ENCODE measurements at regions not wholly inside any gene's neighbourhood (a gene's known extent, or its start where the extent isn't known, plus 50 kb on each side); places are given as distances from the start of the nearest gene placed in this dataset.

DNA sequence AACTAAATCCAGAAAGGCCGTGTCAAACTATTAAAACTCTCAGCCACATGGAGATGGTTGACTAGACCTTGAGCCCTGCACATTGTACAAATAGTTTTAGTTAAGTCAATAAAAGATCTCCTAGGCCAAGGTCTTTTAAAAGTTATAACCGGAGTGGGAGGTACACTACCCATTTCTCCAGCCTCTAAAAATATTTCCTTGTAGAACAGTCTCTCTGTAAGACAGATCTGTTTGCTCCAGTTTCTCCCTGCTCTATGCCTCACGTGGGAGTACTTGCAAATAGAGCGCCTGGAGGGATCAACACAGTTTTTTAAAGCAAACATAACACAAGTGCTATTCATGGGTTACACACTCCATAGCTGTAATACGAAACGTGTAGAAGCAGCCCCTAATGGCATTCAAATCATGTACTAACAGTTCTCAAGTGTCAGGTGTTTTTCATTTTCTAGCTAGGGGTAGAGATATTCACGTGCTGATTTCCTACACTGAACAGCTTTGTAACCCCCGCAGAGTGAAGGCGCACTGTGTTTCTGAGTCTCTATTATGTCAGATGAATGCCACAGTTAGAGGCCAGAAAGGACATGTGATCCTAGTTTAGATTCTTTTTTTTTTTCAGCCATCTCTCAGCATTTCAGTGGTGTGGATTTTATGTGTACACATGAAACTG is 703.4 kb upstream of the GRAMD2B start:
- Histone ChIP-seq H3K27me3 (no peaks in the 10 kb centered on the region), H3K27ac (peak overlapping the region in 2 of 4 donors; percentile 31 to 38), H3K4me1 (no peaks in the 10 kb centered on the region), H3K4me3 (no peak overlapping the region), H3K36me3 (no peaks in the 10 kb centered on the region), H3K9me3 (no peaks in the 10 kb centered on the region)
- TF ChIP-seq, protein P1, sequence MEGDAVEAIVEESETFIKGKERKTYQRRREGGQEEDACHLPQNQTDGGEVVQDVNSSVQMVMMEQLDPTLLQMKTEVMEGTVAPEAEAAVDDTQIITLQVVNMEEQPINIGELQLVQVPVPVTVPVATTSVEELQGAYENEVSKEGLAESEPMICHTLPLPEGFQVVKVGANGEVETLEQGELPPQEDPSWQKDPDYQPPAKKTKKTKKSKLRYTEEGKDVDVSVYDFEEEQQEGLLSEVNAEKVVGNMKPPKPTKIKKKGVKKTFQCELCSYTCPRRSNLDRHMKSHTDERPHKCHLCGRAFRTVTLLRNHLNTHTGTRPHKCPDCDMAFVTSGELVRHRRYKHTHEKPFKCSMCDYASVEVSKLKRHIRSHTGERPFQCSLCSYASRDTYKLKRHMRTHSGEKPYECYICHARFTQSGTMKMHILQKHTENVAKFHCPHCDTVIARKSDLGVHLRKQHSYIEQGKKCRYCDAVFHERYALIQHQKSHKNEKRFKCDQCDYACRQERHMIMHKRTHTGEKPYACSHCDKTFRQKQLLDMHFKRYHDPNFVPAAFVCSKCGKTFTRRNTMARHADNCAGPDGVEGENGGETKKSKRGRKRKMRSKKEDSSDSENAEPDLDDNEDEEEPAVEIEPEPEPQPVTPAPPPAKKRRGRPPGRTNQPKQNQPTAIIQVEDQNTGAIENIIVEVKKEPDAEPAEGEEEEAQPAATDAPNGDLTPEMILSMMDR (IDR thresholded peaks at IDR 0.05), result no peak
- peak in 1 of 2 donors; percentile 51 for TF ChIP-seq EP300 (IDR thresholded peaks at IDR 0.05)
- no peak for DNase-seq (ENCODE audit: low spot score in 2 of 2)
- WGBS, 2 donors, result 27 to 32% methylated on average over 9 of the region's 9 CpGs

DNA sequence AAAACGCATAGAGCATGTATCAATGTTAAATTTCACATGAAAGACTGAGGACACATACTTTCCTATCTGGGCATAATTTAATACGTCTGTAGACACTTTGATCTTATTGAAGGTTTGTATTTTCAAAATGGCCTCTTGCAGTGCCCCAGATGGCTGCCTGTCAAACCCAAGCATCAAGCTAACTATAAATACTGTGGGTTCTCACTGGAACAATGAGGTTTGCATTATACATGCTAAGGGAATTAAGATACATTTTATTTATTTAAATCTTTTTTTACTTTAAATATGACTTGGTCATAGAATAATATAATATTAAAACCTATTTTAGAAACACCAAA is 702.9 kb upstream of the GRAMD2B start:
- no peak for TF ChIP-seq POLR2A (IDR thresholded peaks at IDR 0.05)
- no peak for TF ChIP-seq EP300 (IDR thresholded peaks at IDR 0.05)
- TF ChIP-seq, protein P1 (IDR thresholded peaks at IDR 0.05), result no peak
- Histone ChIP-seq H3K9me3 (no peaks in the 10 kb centered on the region), H3K27ac (peak overlapping the region in 2 of 4 donors; percentile 31 to 38), H3K4me1 (no peaks in the 10 kb centered on the region), H3K4me3 (no peak overlapping the region), H3K36me3 (no peaks in the 10 kb centered on the region), H3K27me3 (no peaks in the 10 kb centered on the region)
- no peak for DNase-seq (ENCODE audit: low spot score in 2 of 2)
- 50 to 57% methylated on average over 2 of the region's 2 CpGs for WGBS, 2 donors

DNA sequence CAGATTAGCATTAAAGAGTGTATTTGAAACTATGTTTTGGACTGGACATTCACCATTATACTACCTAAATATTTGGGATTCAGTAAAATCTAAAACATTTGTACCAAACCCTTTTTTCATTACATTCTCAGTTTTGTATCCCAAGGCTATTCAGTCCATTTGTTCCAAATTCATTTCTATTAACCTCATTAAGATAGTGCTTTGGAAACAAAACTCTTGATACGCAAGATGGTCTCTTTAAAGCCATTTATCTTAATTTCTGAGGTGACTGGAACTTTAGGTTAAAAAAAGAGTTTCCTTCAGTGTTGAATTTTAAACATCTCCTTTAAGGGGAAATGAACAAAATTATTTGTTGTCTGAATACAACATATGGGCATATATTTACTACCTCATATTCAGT is 702.5 kb upstream of the GRAMD2B start:
- H3K4me1 ChIP-seq, result no peaks in the 10 kb centered on the region
- no peak for DNase-seq (ENCODE audit: low spot score in 2 of 2)
- no peak for TF ChIP-seq POLR2A (IDR thresholded peaks at IDR 0.05)
- TF ChIP-seq, protein P1 (IDR thresholded peaks at IDR 0.05), result no peak
- no peak for TF ChIP-seq EP300 (IDR thresholded peaks at IDR 0.05)
- WGBS, 2 donors, result 98% methylated on average over 1 of the region's 1 CpG
- no peak overlapping the region for H3K4me3 ChIP-seq
- H3K36me3 ChIP-seq, result no peaks in the 10 kb centered on the region
- no peaks in the 10 kb centered on the region for H3K9me3 ChIP-seq
- no peaks in the 10 kb centered on the region for H3K27me3 ChIP-seq
- no peak overlapping the region for H3K27ac ChIP-seq

DNA sequence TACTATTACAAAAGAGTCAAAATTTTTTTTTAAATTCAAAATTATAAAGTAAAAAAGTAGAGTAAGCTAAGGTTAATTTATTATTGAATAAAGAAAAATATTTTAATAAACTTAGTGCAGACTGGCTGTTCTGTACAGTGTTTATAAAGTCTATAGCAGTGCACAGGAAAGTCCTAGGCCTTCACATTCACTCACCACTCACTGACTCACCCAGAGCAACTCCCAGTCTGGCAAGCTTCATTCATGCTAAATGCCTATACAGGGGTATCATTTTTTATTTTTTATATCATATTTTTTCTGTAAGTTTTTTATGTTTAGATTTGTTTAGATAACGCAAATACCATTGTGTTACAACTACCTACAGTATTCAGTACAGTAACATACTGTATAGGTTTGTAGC is 700.7 kb upstream of the GRAMD2B start:
- no peak for TF ChIP-seq EP300 (IDR thresholded peaks at IDR 0.05)
- TF ChIP-seq POLR2A (IDR thresholded peaks at IDR 0.05), result no peak
- TF ChIP-seq, protein P1 (IDR thresholded peaks at IDR 0.05), result no peak
- WGBS, 2 donors, result 91 to 100% methylated on average over 1 of the region's 1 CpG
- H3K36me3 ChIP-seq, result no peaks in the 10 kb centered on the region
- no peak for DNase-seq (ENCODE audit: low spot score in 2 of 2)
- no peaks in the 10 kb centered on the region for H3K27me3 ChIP-seq
- H3K4me1 ChIP-seq, result no peaks in the 10 kb centered on the region
- no peak overlapping the region for H3K27ac ChIP-seq
- H3K4me3 ChIP-seq, result no peak overlapping the region
- no peaks in the 10 kb centered on the region for H3K9me3 ChIP-seq

DNA sequence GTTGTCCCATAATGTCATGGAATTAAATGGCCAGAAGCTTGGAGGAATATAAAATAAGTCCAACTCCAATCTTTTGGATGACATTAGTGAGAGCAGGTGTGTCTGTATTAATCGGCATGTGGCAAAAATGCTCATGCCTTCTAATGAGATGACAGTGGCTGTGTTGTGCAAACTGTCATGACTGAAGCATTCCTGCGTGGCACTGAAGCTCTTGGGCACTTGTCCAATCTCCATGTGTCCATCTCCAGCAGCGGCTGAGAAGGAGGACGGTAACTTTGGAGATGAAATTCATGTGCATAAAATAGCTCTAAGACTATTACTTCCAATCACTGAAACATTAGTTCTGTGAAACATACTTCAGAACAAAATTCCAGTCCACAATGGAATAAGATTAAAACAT is 697.5 kb upstream of the GRAMD2B start:
- H3K9me3 ChIP-seq, result no peaks in the 10 kb centered on the region
- H3K27me3 ChIP-seq, result no peaks in the 10 kb centered on the region
- DNase-seq (ENCODE audit: low spot score in 2 of 2), result no peak
- TF ChIP-seq POLR2A (IDR thresholded peaks at IDR 0.05), result no peak
- TF ChIP-seq, protein P1 (IDR thresholded peaks at IDR 0.05), result no peak
- no peak for TF ChIP-seq EP300 (IDR thresholded peaks at IDR 0.05)
- H3K4me1 ChIP-seq, result no peaks in the 10 kb centered on the region
- no peak overlapping the region for H3K27ac ChIP-seq
- no peaks in the 10 kb centered on the region for H3K36me3 ChIP-seq
- no peak overlapping the region for H3K4me3 ChIP-seq
- 37 to 40% methylated on average over 4 of the region's 4 CpGs for WGBS, 2 donors

All from tibial nerve (tissue), 4 donors.